ENCODE measurements at regions not wholly inside any gene's neighbourhood (a gene's known extent, or its start where the extent isn't known, plus 50 kb on each side); places are given as distances from the start of the nearest gene placed in this dataset.
A peak's percentile ranks its signal among the peaks of the same experiment; 100 is the strongest.

- H3K4me3 ChIP-seq (replicated peaks in 1 of 2; ENCODE audit: low read depth in 2 of 2, low read length in 2 of 2), result no peak overlapping the region
- DNase-seq (ENCODE audit: low read depth in 2 of 2), result no peak
- TF ChIP-seq CTCF (IDR thresholded peaks at IDR 0.05; ENCODE audit: low read depth, low read length), result no peak
Observed at GRCh38 chr10:130339911-130340310, 203.7 kb downstream of the GLRX3 start.

- DNase-seq (ENCODE audit: low read depth in 2 of 2), result no peak
- no peak for TF ChIP-seq CTCF (IDR thresholded peaks at IDR 0.05; ENCODE audit: low read depth, low read length)
- no peak overlapping the region for H3K4me3 ChIP-seq (replicated peaks in 1 of 2; ENCODE audit: low read depth in 2 of 2, low read length in 2 of 2)
Observed at GRCh38 chr10:130340816-130341215, 204.6 kb downstream of the GLRX3 start.

GRCh38 chr10:130341356-130341755, 205.2 kb downstream of the GLRX3 start:
- no peak for DNase-seq (ENCODE audit: low read depth in 2 of 2)
- peak; percentile 7 for TF ChIP-seq CTCF (IDR thresholded peaks at IDR 0.05; ENCODE audit: low read depth, low read length)
- no peak overlapping the region for H3K4me3 ChIP-seq (replicated peaks in 1 of 2; ENCODE audit: low read depth in 2 of 2, low read length in 2 of 2)

- DNase-seq (ENCODE audit: low read depth in 2 of 2), result no peak
- no peak for TF ChIP-seq CTCF (IDR thresholded peaks at IDR 0.05; ENCODE audit: low read depth, low read length)
- H3K4me3 ChIP-seq (replicated peaks in 1 of 2; ENCODE audit: low read depth in 2 of 2, low read length in 2 of 2), result no peak overlapping the region
Observed at GRCh38 chr10:130345728-130346127, 209.5 kb downstream of the GLRX3 start.

- no peak overlapping the region for H3K4me3 ChIP-seq (replicated peaks in 1 of 2; ENCODE audit: low read depth in 2 of 2, low read length in 2 of 2)
- no peak for TF ChIP-seq CTCF (IDR thresholded peaks at IDR 0.05; ENCODE audit: low read depth, low read length)
Observed at GRCh38 chr10:130350996-130351395, 214.8 kb downstream of the GLRX3 start.

GRCh38 chr10:130351466-130352290, 215.5 kb downstream of the GLRX3 start:
- TF ChIP-seq CTCF (IDR thresholded peaks at IDR 0.05; ENCODE audit: low read depth, low read length), result no peak
- no peak for DNase-seq (ENCODE audit: low read depth in 2 of 2)
- no peak overlapping the region for H3K4me3 ChIP-seq (replicated peaks in 1 of 2; ENCODE audit: low read depth in 2 of 2, low read length in 2 of 2)

More at GRCh38 chr10:130350996-130351395, 214.8 kb downstream of the GLRX3 start:
- no peak for DNase-seq (ENCODE audit: low read depth in 2 of 2)

GRCh38 chr10:130352291-130352645, 216.1 kb downstream of the GLRX3 start:
- no peak for TF ChIP-seq CTCF (IDR thresholded peaks at IDR 0.05; ENCODE audit: low read depth, low read length)
- DNase-seq (ENCODE audit: low read depth in 2 of 2), result no peak
- H3K4me3 ChIP-seq (replicated peaks in 1 of 2; ENCODE audit: low read depth in 2 of 2, low read length in 2 of 2), result no peak overlapping the region
